ENCODE measurements at regions not wholly inside any gene's neighbourhood (a gene's known extent, or its start where the extent isn't known, plus 50 kb on each side); places are given as distances from the start of the nearest gene placed in this dataset.

GRCh38 chr20:47993035-47993755 lies 207.9 kb upstream of the SULF2 start:
- no peak for TF ChIP-seq CTCF (IDR thresholded peaks at IDR 0.05; ENCODE audit: extremely low read depth, insufficient read depth, missing control alignments)
- DNase-seq (ENCODE audit: low spot score) = no peak
- in situ Hi-C loops (cut with MboI; ENCODE audit: low pct_unique_long_range_greater_than_20kb, low sequenced_read_pairs, unreplicated experiment) = no loop called here

- in situ Hi-C loops (cut with MboI; ENCODE audit: low pct_unique_long_range_greater_than_20kb, low sequenced_read_pairs, unreplicated experiment) = no loop called here
- DNase-seq (ENCODE audit: low spot score) = no peak
- TF ChIP-seq CTCF (IDR thresholded peaks at IDR 0.05; ENCODE audit: extremely low read depth, insufficient read depth, missing control alignments) = no peak
These were observed 206.7 kb upstream of the SULF2 start for GRCh38 chr20:47991875-47992488.

GRCh38 chr20:47990507-47991150 lies 205.3 kb upstream of the SULF2 start:
- in situ Hi-C loops (cut with MboI; ENCODE audit: low pct_unique_long_range_greater_than_20kb, low sequenced_read_pairs, unreplicated experiment) = no loop called here
- no peak for DNase-seq (ENCODE audit: low spot score)
- no peak for TF ChIP-seq CTCF (IDR thresholded peaks at IDR 0.05; ENCODE audit: extremely low read depth, insufficient read depth, missing control alignments)

- DNase-seq (ENCODE audit: low spot score) = no peak
- TF ChIP-seq CTCF (IDR thresholded peaks at IDR 0.05; ENCODE audit: extremely low read depth, insufficient read depth, missing control alignments) = no peak
- in situ Hi-C loops (cut with MboI; ENCODE audit: low pct_unique_long_range_greater_than_20kb, low sequenced_read_pairs, unreplicated experiment) = no loop called here
These were observed 204.7 kb upstream of the SULF2 start for GRCh38 chr20:47989957-47990356.

- in situ Hi-C loops (cut with MboI; ENCODE audit: low pct_unique_long_range_greater_than_20kb, low sequenced_read_pairs, unreplicated experiment) = no loop called here
- TF ChIP-seq CTCF (IDR thresholded peaks at IDR 0.05; ENCODE audit: extremely low read depth, insufficient read depth, missing control alignments) = no peak
- DNase-seq (ENCODE audit: low spot score) = no peak
These were observed 203.4 kb upstream of the SULF2 start for GRCh38 chr20:47988676-47989075.

- no peak for TF ChIP-seq CTCF (IDR thresholded peaks at IDR 0.05; ENCODE audit: extremely low read depth, insufficient read depth, missing control alignments)
- DNase-seq (ENCODE audit: low spot score) = no peak
- in situ Hi-C loops (cut with MboI; ENCODE audit: low pct_unique_long_range_greater_than_20kb, low sequenced_read_pairs, unreplicated experiment) = no loop called here
These were observed 200.0 kb upstream of the SULF2 start for GRCh38 chr20:47985092-47985850.
